NB4 (cell line): ENCODE measurements at regions not wholly inside any gene's neighbourhood (a gene's known extent, or its start where the extent isn't known, plus 50 kb on each side); places are given as distances from the start of the nearest gene placed in this dataset.

ENCODE experiments used
- MAX ChIP-seq: IDR thresholded peaks from 2 replicates; pipeline ENCODE4 v1.6.1; 2011; ENCODE audit warnings: low read depth, low read length
- TF ChIP-seq, protein P1 (sequence below): IDR thresholded peaks from one replicate; pipeline ENCODE4 v1.5.1; 2012; ENCODE audit warnings: low read depth, low read length

DNA sequence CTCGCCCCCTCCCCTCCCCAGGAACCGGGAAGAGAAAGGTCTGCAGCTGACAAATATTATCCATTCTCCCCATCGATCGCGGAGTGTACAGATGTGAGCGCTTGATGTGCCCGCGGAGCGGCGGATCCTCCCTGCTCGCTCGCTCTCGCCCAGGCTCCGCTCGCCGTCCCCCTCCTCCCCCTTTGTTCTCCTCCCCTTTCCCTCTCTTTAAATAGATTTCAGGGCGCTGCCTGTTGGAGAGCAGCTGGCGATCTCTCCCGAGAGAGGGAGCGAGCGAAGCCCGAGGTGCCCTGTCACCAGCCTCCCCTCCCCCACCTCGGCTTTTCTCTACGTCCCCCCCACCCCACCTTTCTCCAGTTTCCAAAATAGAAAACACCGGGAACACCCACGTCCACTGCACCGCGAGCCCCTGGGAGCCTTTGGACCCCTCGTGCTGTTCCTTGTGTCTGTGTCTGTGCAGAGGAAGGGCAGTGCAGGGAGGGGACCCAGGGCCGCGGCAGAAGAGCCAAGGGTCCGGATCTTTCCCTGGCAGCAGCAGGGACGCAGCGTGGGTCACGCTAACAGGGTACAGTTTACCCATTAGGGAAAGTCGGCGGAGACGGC is 56.6 kb upstream of the BCOR start:
- TF ChIP-seq, protein P1, sequence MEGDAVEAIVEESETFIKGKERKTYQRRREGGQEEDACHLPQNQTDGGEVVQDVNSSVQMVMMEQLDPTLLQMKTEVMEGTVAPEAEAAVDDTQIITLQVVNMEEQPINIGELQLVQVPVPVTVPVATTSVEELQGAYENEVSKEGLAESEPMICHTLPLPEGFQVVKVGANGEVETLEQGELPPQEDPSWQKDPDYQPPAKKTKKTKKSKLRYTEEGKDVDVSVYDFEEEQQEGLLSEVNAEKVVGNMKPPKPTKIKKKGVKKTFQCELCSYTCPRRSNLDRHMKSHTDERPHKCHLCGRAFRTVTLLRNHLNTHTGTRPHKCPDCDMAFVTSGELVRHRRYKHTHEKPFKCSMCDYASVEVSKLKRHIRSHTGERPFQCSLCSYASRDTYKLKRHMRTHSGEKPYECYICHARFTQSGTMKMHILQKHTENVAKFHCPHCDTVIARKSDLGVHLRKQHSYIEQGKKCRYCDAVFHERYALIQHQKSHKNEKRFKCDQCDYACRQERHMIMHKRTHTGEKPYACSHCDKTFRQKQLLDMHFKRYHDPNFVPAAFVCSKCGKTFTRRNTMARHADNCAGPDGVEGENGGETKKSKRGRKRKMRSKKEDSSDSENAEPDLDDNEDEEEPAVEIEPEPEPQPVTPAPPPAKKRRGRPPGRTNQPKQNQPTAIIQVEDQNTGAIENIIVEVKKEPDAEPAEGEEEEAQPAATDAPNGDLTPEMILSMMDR = no peak
- TF ChIP-seq MAX = no peak
